ENCODE measurements at regions not wholly inside any gene's neighbourhood (a gene's known extent, or its start where the extent isn't known, plus 50 kb on each side); places are given as distances from the start of the nearest gene placed in this dataset.
A peak's percentile ranks its signal among the peaks of the same experiment; 100 is the strongest.

DNA sequence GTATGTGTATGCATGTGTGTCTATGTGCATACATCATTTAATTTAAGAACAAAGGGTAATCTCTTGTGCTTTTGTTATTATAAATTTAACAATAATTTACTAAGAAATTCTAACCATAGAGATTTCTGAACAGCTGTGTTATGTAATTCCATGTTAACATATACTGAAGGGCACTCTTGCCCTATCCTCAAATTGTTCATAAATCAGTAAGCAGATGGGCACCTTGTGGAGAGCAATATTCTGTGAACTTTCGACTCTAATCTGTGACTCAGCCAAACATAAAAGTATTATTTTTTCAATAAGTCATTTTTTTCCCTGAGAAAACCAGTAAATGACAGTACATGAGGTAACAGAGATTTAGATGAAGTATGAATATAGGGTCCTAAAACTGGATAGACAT lies 938.3 kb upstream of the CRIM1 start:
- Mint-ChIP-seq H3K27ac (no peak overlapping the region), H3K4me3 (no peak overlapping the region), H3K4me1 (ENCODE audit: unreplicated experiment) (no peaks in the 10 kb centered on the region), H3K27me3 (no peaks in the 10 kb centered on the region), H3K36me3 (no peaks in the 10 kb centered on the region), H3K9me3 (no peaks in the 10 kb centered on the region)
- TF ChIP-seq, protein P1, sequence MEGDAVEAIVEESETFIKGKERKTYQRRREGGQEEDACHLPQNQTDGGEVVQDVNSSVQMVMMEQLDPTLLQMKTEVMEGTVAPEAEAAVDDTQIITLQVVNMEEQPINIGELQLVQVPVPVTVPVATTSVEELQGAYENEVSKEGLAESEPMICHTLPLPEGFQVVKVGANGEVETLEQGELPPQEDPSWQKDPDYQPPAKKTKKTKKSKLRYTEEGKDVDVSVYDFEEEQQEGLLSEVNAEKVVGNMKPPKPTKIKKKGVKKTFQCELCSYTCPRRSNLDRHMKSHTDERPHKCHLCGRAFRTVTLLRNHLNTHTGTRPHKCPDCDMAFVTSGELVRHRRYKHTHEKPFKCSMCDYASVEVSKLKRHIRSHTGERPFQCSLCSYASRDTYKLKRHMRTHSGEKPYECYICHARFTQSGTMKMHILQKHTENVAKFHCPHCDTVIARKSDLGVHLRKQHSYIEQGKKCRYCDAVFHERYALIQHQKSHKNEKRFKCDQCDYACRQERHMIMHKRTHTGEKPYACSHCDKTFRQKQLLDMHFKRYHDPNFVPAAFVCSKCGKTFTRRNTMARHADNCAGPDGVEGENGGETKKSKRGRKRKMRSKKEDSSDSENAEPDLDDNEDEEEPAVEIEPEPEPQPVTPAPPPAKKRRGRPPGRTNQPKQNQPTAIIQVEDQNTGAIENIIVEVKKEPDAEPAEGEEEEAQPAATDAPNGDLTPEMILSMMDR (conservative IDR thresholded peaks at IDR 0.05): no peak
- DNase-seq (ENCODE audit: extremely low spot score, unreplicated experiment): no peak

DNA sequence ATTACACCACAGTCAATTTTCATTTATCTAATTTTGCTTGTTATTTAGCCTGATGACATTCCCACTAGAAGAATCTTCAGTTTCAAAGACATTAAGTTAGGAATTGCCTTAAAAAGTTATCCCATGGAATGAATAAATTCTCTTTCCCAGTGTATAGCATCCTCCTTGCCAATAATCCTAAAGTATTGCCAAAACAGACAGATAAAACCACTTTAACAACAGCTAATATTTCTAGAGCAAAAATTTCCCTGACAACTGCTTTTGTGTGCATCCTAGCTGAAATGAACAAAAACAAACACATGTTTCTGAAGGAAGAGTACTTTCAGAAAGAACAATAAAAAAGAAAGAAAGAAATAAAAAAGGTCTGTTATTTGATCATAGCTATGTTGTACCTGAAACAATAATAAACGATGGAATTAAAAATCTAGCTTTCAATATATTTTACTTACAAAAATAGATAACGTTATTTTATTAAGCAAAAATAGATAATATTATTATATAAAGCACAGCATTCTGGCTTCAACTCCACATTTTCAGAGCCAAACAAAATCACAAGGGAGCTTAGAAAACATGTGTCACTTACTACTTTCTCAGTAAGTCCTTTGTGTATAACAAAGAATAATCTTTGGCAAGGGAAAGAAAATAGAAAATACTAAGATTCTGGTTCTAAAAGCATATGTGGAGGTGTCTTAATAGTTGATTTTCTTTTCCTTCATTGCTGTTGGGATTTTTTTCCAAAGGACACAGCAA lies 939.0 kb upstream of the CRIM1 start:
- H3K4me1 Mint-ChIP-seq (ENCODE audit: unreplicated experiment): no peaks in the 10 kb centered on the region
- no peak overlapping the region for H3K4me3 Mint-ChIP-seq
- no peak overlapping the region for H3K27ac Mint-ChIP-seq
- TF ChIP-seq, protein P1 (conservative IDR thresholded peaks at IDR 0.05): no peak
- DNase-seq (ENCODE audit: extremely low spot score, unreplicated experiment): no peak
- H3K36me3 Mint-ChIP-seq: no peaks in the 10 kb centered on the region
- H3K9me3 Mint-ChIP-seq: no peaks in the 10 kb centered on the region
- H3K27me3 Mint-ChIP-seq: no peaks in the 10 kb centered on the region

DNA sequence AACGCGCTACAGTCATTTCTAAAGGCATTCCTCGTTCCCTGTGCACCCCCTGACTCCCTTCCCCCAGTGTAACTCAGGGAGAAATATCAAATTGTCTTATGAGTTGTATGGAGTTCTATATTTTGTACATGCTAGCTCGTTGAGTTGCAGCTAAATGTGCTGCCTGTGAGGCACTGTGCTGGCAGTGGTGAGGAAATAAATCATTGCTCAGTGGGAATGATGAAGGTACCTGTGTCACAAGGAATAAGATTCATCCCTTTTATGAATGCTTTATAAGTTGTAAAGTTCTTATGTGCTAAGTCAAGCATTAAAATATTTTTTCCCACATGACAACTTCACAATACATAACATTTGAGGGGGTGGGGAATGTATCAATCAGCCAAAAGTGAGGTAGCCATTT lies 939.6 kb upstream of the CRIM1 start:
- Mint-ChIP-seq H3K27me3 (no peaks in the 10 kb centered on the region), H3K4me1 (ENCODE audit: unreplicated experiment) (no peaks in the 10 kb centered on the region), H3K4me3 (no peak overlapping the region), H3K27ac (no peak overlapping the region), H3K9me3 (no peaks in the 10 kb centered on the region), H3K36me3 (no peaks in the 10 kb centered on the region)
- TF ChIP-seq, protein P1 (conservative IDR thresholded peaks at IDR 0.05): no peak
- no peak for DNase-seq (ENCODE audit: extremely low spot score, unreplicated experiment)

DNA sequence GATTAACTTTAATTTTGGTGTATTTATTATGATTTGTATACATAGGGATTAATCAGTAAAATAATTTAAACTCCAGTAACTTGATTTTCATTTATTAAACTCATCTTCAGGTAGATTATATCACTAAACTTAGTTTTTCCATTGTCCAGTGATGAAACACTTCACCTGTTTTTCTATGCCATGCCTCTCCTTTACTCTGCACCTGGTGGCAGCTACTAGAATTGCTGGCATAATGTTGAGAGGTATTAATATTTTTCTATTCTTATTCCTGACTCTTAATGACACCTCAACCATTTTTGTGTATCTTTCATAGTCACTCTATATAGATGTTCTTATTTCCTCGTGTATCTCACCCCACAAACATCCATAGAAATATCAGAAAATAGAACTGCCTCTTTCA lies 940.3 kb upstream of the CRIM1 start:
- no peak for DNase-seq (ENCODE audit: extremely low spot score, unreplicated experiment)
- H3K36me3 Mint-ChIP-seq: no peaks in the 10 kb centered on the region
- no peaks in the 10 kb centered on the region for H3K9me3 Mint-ChIP-seq
- TF ChIP-seq, protein P1 (conservative IDR thresholded peaks at IDR 0.05): peak; percentile 63
- H3K27me3 Mint-ChIP-seq: no peaks in the 10 kb centered on the region
- no peak overlapping the region for H3K4me3 Mint-ChIP-seq
- no peaks in the 10 kb centered on the region for H3K4me1 Mint-ChIP-seq (ENCODE audit: unreplicated experiment)
- no peak overlapping the region for H3K27ac Mint-ChIP-seq

DNA sequence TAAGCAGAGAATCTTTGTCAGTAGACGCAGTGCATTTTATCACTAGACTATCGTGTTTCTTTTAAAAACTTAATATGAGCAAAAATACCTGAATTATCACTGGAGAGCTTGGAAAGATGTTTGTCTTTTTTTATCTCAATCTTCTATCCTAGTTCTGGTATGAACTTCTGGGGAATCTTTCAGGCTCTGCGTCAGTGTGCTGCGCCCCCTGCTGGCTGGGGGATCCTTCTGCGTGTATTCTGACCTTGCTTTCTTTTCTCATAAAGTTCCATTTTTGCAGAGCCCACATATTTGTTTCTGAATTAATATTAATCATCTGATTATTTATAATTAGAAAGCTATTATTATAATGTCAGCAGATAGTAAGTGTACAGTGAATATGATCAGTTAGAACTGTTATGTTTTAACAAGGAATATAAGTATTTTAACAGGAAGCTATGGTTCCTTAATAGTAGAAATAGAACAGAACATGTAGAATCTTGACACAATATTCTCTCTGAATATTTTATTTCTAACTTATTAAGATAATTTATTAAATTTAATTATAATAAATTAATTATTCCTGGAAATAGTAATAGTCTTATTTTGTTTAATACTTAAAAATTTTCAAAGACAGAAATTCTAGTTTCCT lies 945.0 kb upstream of the CRIM1 start:
- no peak for DNase-seq (ENCODE audit: extremely low spot score, unreplicated experiment)
- H3K4me1 Mint-ChIP-seq (ENCODE audit: unreplicated experiment): no peaks in the 10 kb centered on the region
- H3K9me3 Mint-ChIP-seq: no peaks in the 10 kb centered on the region
- no peaks in the 10 kb centered on the region for H3K27me3 Mint-ChIP-seq
- no peaks in the 10 kb centered on the region for H3K36me3 Mint-ChIP-seq
- H3K27ac Mint-ChIP-seq: no peak overlapping the region
- H3K4me3 Mint-ChIP-seq: no peak overlapping the region
- TF ChIP-seq, protein P1 (conservative IDR thresholded peaks at IDR 0.05): peak; percentile 98
